ENCODE measurements at regions not wholly inside any gene's neighbourhood (a gene's known extent, or its start where the extent isn't known, plus 50 kb on each side); places are given as distances from the start of the nearest gene placed in this dataset.

GRCh38 chr12:87234898-87235297 is 794.3 kb downstream of the C12orf50 start:
- Histone ChIP-seq H2AFZ (ENCODE audit: control insufficient read depth, low read length) (no peak overlapping the region), H3K9me1 (ENCODE audit: control insufficient read depth, extremely low read depth, insufficient read depth, low read length) (no peaks in the 10 kb centered on the region), H3K27me3 (ENCODE audit: control insufficient read depth, extremely low read depth, insufficient read depth, low read length) (no peaks in the 10 kb centered on the region), H3K36me3 (ENCODE audit: control insufficient read depth in 2 of 2, extremely low read depth in 1 of 2, insufficient read depth in 2 of 2, low read length in 2 of 2) (no peaks in the 10 kb centered on the region), H3K27ac (ENCODE audit: control insufficient read depth, insufficient read depth, low read length) (no peak overlapping the region), H3K79me2 (ENCODE audit: control insufficient read depth, insufficient read depth, low read length) (no peaks in the 10 kb centered on the region), H3K4me3 (ENCODE audit: control insufficient read depth in 2 of 3, extremely low read depth in 1 of 3, insufficient read depth in 2 of 3, low read depth in 1 of 3, low read length in 3 of 3) (no peak overlapping the region), H3K4me2 (ENCODE audit: control insufficient read depth, extremely low read depth, insufficient read depth, low read depth, low read length) (no peak overlapping the region), H3K9me3 (ENCODE audit: control insufficient read depth, low read depth, low read length) (no peaks in the 10 kb centered on the region), H3K9ac (ENCODE audit: control insufficient read depth, extremely low read depth, insufficient read depth, low read length) (no peak overlapping the region), H3K4me1 (ENCODE audit: control insufficient read depth, extremely low read depth, insufficient read depth, low read length) (peaks cover 2% of the 10 kb centered on the region), H4K20me1 (ENCODE audit: control insufficient read depth, extremely low read depth, insufficient read depth, low read length) (no peaks in the 10 kb centered on the region)
- FAIRE-seq = no peak
- dilution Hi-C loops (cut with MboI; ENCODE audit: extremely low pct_ligation_motif_present, low sequenced_read_pairs) = no loop called here
- no peak for TF ChIP-seq EZH2 (IDR thresholded peaks at IDR 0.05; ENCODE audit: low read length)
- TF ChIP-seq, protein P1, sequence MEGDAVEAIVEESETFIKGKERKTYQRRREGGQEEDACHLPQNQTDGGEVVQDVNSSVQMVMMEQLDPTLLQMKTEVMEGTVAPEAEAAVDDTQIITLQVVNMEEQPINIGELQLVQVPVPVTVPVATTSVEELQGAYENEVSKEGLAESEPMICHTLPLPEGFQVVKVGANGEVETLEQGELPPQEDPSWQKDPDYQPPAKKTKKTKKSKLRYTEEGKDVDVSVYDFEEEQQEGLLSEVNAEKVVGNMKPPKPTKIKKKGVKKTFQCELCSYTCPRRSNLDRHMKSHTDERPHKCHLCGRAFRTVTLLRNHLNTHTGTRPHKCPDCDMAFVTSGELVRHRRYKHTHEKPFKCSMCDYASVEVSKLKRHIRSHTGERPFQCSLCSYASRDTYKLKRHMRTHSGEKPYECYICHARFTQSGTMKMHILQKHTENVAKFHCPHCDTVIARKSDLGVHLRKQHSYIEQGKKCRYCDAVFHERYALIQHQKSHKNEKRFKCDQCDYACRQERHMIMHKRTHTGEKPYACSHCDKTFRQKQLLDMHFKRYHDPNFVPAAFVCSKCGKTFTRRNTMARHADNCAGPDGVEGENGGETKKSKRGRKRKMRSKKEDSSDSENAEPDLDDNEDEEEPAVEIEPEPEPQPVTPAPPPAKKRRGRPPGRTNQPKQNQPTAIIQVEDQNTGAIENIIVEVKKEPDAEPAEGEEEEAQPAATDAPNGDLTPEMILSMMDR (optimal IDR thresholded peaks at IDR 0.05 in 1 of 3, IDR thresholded peaks at IDR 0.05 in 1 of 3, conservative IDR thresholded peaks at IDR 0.05 in 1 of 3; ENCODE audit: extremely low read depth in 1 of 3, insufficient read depth in 2 of 3, low read length in 3 of 3) = no peak
- no peak for DNase-seq (ENCODE audit: low read depth, low spot score)

- Histone ChIP-seq H3K4me3 (ENCODE audit: control insufficient read depth in 2 of 3, extremely low read depth in 1 of 3, insufficient read depth in 2 of 3, low read depth in 1 of 3, low read length in 3 of 3) (no peak overlapping the region), H3K9ac (ENCODE audit: control insufficient read depth, extremely low read depth, insufficient read depth, low read length) (no peak overlapping the region), H3K4me1 (ENCODE audit: control insufficient read depth, extremely low read depth, insufficient read depth, low read length) (peaks cover 2% of the 10 kb centered on the region), H3K9me3 (ENCODE audit: control insufficient read depth, low read depth, low read length) (no peaks in the 10 kb centered on the region), H3K36me3 (ENCODE audit: control insufficient read depth in 2 of 2, extremely low read depth in 1 of 2, insufficient read depth in 2 of 2, low read length in 2 of 2) (no peaks in the 10 kb centered on the region), H3K27me3 (ENCODE audit: control insufficient read depth, extremely low read depth, insufficient read depth, low read length) (no peaks in the 10 kb centered on the region), H3K27ac (ENCODE audit: control insufficient read depth, insufficient read depth, low read length) (no peak overlapping the region), H2AFZ (ENCODE audit: control insufficient read depth, low read length) (no peak overlapping the region), H3K79me2 (ENCODE audit: control insufficient read depth, insufficient read depth, low read length) (no peaks in the 10 kb centered on the region), H3K9me1 (ENCODE audit: control insufficient read depth, extremely low read depth, insufficient read depth, low read length) (no peaks in the 10 kb centered on the region), H4K20me1 (ENCODE audit: control insufficient read depth, extremely low read depth, insufficient read depth, low read length) (no peaks in the 10 kb centered on the region), H3K4me2 (ENCODE audit: control insufficient read depth, extremely low read depth, insufficient read depth, low read depth, low read length) (no peak overlapping the region)
- no peak for TF ChIP-seq EZH2 (IDR thresholded peaks at IDR 0.05; ENCODE audit: low read length)
- TF ChIP-seq, protein P1 (optimal IDR thresholded peaks at IDR 0.05 in 1 of 3, IDR thresholded peaks at IDR 0.05 in 1 of 3, conservative IDR thresholded peaks at IDR 0.05 in 1 of 3; ENCODE audit: extremely low read depth in 1 of 3, insufficient read depth in 2 of 3, low read length in 3 of 3) = no peak
- dilution Hi-C loops (cut with MboI; ENCODE audit: extremely low pct_ligation_motif_present, low sequenced_read_pairs) = no loop called here
- FAIRE-seq (no peak), DNase-seq (ENCODE audit: low read depth, low spot score) (no peak)
Observed at GRCh38 chr12:87233671-87234070, 795.5 kb downstream of the C12orf50 start.

Data from keratinocyte (primary cell).